Fibroblast of mammary gland (primary cell): ENCODE measurements at regions not wholly inside any gene's neighbourhood (a gene's known extent, or its start where the extent isn't known, plus 50 kb on each side); places are given as distances from the start of the nearest gene placed in this dataset.

Experiments used
- DNase-seq: peaks from one replicate; pipeline ENCODE4 v3.0.0-alpha.2; 2010; ENCODE audit warnings: low read depth
- H3K4me3 ChIP-seq: 2 replicates; pipeline ENCODE4 v1.5.1; 2011; ENCODE audit warnings: low read depth, mild to moderate bottlenecking, low read length, moderate library complexity; ENCODE audit not compliant: control insufficient read depth
- TF ChIP-seq, protein P1 (sequence below): conservative IDR thresholded peaks from 2 replicates; pipeline ENCODE4 v1.5.1; 2011; ENCODE audit warnings: low read depth, low read length, inconsistent platforms; ENCODE audit not compliant: control insufficient read depth, insufficient read depth

DNA sequence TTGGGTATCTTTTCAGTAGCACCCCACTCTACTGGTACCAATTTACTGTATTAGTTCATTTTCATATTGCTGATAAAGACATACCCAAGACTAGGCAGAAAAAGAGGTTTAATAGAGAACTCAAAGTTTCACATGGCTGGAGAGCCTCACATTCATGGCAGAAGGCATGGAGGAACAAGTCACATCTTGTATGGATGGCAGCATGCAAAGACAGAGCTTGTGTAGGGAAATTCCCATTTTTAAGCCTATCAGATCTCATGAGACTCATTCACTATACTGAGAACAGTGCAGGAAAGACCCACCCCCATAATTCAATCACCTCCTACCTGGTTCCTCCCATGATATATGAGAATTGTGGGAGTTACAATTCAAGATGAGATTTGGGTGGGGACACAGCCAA is 878.6 kb upstream of the ADGRL4 start:
- TF ChIP-seq, protein P1, sequence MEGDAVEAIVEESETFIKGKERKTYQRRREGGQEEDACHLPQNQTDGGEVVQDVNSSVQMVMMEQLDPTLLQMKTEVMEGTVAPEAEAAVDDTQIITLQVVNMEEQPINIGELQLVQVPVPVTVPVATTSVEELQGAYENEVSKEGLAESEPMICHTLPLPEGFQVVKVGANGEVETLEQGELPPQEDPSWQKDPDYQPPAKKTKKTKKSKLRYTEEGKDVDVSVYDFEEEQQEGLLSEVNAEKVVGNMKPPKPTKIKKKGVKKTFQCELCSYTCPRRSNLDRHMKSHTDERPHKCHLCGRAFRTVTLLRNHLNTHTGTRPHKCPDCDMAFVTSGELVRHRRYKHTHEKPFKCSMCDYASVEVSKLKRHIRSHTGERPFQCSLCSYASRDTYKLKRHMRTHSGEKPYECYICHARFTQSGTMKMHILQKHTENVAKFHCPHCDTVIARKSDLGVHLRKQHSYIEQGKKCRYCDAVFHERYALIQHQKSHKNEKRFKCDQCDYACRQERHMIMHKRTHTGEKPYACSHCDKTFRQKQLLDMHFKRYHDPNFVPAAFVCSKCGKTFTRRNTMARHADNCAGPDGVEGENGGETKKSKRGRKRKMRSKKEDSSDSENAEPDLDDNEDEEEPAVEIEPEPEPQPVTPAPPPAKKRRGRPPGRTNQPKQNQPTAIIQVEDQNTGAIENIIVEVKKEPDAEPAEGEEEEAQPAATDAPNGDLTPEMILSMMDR = no peak
- DNase-seq = no peak
- H3K4me3 ChIP-seq = no peak overlapping the region

DNA sequence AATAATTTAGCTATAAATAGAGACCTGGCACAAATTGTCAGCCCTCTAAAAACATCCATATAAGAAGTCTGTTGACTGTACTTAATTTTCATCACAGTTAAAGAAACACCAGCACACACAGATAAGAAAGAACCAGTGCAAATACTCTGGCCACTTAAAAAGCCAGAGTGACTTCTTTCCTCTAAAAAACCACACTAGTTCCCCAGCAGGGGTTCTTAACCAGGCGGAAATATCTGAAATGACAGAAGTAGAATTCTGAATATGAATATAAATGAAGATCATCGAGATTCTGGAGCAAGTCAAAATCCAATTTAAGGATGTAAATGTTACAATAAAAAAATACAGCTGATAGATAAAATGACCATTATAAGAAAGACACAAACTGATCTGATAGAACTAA is 870.6 kb upstream of the ADGRL4 start:
- H3K4me3 ChIP-seq = no peak overlapping the region
- TF ChIP-seq, protein P1 = no peak
- DNase-seq = no peak

DNA sequence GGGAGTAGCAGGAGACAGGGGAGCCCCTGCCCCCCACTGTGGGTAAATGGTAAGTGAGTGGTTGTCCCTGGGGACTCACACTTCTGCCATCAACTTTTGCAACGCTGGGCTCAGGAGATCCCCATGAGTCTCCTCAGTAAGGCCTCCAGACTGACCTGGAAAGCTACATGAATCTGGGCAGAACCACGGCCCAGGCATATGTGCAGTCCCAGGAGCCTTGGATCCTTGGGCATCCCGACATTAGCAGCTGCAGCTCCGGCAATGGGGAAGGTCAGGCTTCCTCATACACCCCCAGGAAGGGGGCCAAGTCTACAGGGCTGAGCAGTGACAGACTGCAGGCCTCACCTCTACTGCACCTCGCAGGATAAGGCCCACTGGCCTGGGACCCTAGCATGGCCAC is 868.7 kb upstream of the ADGRL4 start:
- TF ChIP-seq, protein P1 = no peak
- no peak overlapping the region for H3K4me3 ChIP-seq
- DNase-seq = no peak

DNA sequence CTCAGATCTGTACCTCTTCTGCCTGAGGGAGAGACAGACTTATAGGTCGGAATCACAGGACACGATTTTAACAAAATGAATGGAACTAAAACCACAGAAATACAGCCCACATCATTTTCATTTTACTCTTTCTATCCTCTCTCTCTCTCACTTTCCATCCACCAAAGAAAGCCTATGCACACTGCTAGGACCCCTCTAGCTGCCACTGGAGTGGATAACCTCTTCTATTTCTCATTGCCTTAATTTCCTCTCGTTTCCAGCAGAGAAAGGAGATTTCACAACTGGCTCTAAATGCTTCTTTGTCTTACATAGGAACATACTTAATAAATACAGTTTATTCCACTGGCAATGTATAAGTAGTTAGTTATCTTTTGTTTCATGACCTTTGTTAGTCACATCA is 867.8 kb upstream of the ADGRL4 start:
- TF ChIP-seq, protein P1 = no peak
- no peak for DNase-seq
- H3K4me3 ChIP-seq = no peak overlapping the region

DNA sequence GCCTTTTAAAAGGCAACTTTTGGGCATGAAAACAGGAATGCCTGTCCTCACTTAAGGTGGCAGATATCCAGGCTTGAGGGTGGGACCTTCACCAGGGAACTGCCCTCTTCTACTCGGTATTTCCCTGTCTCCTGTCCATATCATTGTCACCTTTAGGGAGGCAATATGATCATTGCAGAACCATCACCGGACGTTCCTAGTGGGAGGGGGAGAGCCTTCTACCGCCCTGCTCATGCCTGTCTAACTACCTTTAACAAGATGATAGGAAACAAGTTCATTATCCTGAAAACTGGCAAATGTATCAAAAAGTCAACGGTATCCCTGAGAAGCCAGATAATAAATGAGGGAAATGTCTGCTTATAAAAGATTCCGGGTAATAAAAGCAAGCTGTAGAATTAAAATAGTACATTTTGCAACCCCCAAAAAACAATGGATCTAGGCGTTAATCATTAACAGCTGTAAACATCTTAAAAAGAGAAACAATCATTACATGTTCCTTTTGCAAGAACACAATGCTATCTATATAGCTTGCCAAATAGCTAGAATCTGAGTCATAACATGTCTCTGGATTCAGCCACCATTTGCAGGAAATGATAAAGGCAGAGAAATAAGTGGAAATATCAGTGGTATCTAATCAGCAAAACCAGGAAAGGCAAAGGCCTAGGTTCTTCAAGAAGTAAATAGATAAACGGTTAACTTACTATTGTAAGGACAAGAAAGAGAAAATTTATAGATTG is 852.9 kb upstream of the ADGRL4 start:
- TF ChIP-seq, protein P1 = no peak
- DNase-seq = peak; percentile 87

DNA sequence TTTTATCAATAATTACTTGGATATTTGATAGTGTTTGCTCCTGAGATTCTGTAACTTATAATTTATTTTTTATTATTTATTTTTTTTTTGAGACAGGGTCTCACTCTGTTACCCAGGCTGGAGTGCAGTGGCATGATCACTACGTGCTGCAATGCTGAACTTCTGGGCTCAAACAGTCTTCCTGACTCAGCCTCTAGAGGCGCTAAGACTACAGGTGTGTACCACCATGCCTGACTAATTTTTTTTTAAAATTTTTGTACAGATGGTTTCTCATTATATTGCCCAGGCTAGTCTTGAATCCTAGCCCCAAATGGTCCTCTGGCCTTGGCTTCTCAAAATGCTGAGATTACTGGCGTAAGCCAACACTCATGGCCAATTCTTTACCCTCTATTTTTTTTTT is 845.5 kb upstream of the ADGRL4 start:
- no peak for DNase-seq
- TF ChIP-seq, protein P1 = peak; percentile 1
- no peak overlapping the region for H3K4me3 ChIP-seq

More for the DNA sequence above, 852.9 kb upstream of the ADGRL4 start:
- no peak overlapping the region for H3K4me3 ChIP-seq

DNA sequence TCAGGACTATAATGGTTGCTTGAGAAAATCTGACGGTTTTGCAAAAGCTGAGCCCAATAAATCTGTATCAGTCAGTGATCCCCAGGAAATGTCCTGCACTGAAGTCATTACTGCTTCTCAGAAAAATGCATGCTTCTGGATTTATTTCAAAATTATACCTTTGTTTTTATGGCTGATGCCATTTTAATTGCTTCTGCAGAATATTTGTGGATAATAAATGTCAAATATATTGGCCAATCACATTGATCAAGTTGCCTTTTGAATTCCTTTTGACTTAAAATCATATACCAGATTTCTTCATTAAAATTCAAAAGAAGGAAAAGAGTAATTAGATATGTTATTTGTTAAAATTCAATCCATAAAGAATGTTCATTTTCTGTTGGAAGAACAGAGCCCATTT is 842.9 kb upstream of the ADGRL4 start:
- TF ChIP-seq, protein P1 = no peak
- no peak for DNase-seq
- H3K4me3 ChIP-seq = no peak overlapping the region
